Lung (tissue), 11 donors: ENCODE measurements at regions not wholly inside any gene's neighbourhood (a gene's known extent, or its start where the extent isn't known, plus 50 kb on each side); places are given as distances from the start of the nearest gene placed in this dataset.

Experiments
- ATAC-seq: fragments of 200-7000 bp; cut with Tn5 transposase; one replicate; pipeline ENCODE4 v1.9.1; 2020; ENCODE audit warnings: moderate number of reproducible peaks; ENCODE audit not compliant: insufficient read depth, low FRiP score
- DNase-seq, 3 donors: peaks; one replicate each; pipeline ENCODE4 v3.0.0-alpha.2; 2013 to 2017
- H3K27ac ChIP-seq, 2 donors: one replicate each; pipeline ENCODE4 v1.5.1; 2013; ENCODE audit warnings: mild to moderate bottlenecking in 2 of 2, moderate library complexity in 2 of 2, control low read depth in 1 of 2, inconsistent platforms in 1 of 2, low read depth in 1 of 2, low read length in 1 of 2
- H3K27me3 ChIP-seq, 3 donors: one replicate each; pipeline ENCODE4 v1.5.1; 2013; ENCODE audit warnings: low read length in 2 of 3; ENCODE audit not compliant: control insufficient read depth in 3 of 3, insufficient read depth in 3 of 3
- H3K36me3 ChIP-seq, 4 donors: one replicate each; pipeline ENCODE4 v1.5.1; 2013; ENCODE audit warnings: low read length in 4 of 4, mild to moderate bottlenecking in 1 of 4, moderate library complexity in 1 of 4; ENCODE audit not compliant: control insufficient read depth in 4 of 4, insufficient read depth in 4 of 4
- H3K4me1 ChIP-seq, 5 donors: one replicate each; pipeline ENCODE4 v1.5.1; 2013; ENCODE audit warnings: low read length in 5 of 5, mild to moderate bottlenecking in 2 of 5, moderate library complexity in 1 of 5; ENCODE audit not compliant: control insufficient read depth in 5 of 5, insufficient read depth in 5 of 5
- H3K4me3 ChIP-seq: one replicate; pipeline ENCODE4 v1.5.1; 2013; ENCODE audit warnings: mild to moderate bottlenecking, control low read depth, moderate library complexity
- H3K9ac ChIP-seq, 2 donors: one replicate each; pipeline ENCODE4 v1.5.1; 2013; ENCODE audit warnings: low read length in 2 of 2, control low read depth in 1 of 2; ENCODE audit not compliant: insufficient read depth in 1 of 2
- H3K9me3 ChIP-seq, 4 donors: one replicate each; pipeline ENCODE4 v1.5.1; 2013; ENCODE audit warnings: low read length in 3 of 4, mild to moderate bottlenecking in 1 of 4, moderate library complexity in 1 of 4; ENCODE audit not compliant: control insufficient read depth in 4 of 4, insufficient read depth in 3 of 4
- CTCF ChIP-seq: IDR thresholded peaks from 2 replicates; pipeline ENCODE4 v1.5.1; 2012; ENCODE audit warnings: mild to moderate bottlenecking; ENCODE audit errors: control extremely low read depth, extremely low read depth
- WGBS, 2 donors: extraction: QIAGEN DNeasy Blood & Tissue Kit; methylation state at CpG; one replicate each; pipeline ENCODE4 v1.1.7; 2013; 5-methylcytosine and 5-hydroxymethylcytosine counted together
- donor health status: control.
- donor health status: control.
- donor health status: Bipolar disorder and iron deficiency.
- donor health status: healthy.
- donor health status: DM: yes; HTN: yes; CAD: no.

GRCh38 chrX:45980726-45981125 is 564.5 kb downstream of the ZNF674 start:
- no peak overlapping the region for H3K4me3 ChIP-seq
- DNase-seq (peak in 2 of 3 donors; percentile 1 to 34), ATAC-seq (no peak)
- no peak for TF ChIP-seq CTCF
- peaks cover 0 to 3% (median 0%) of the 10 kb centered on the region in 4 donors for H3K9me3 ChIP-seq
- no peaks in the 10 kb centered on the region for H3K4me1 ChIP-seq
- WGBS, 2 donors = 61 to 72% methylated on average over 2 of the region's 2 CpGs
- no peak overlapping the region for H3K27ac ChIP-seq
- H3K36me3 ChIP-seq = no peaks in the 10 kb centered on the region
- H3K27me3 ChIP-seq = no peaks in the 10 kb centered on the region
- no peak overlapping the region for H3K9ac ChIP-seq

- H3K9me3 ChIP-seq = no peaks in the 10 kb centered on the region
- no peaks in the 10 kb centered on the region for H3K4me1 ChIP-seq
- no peak for DNase-seq
- no peak for ATAC-seq
- no peaks in the 10 kb centered on the region for H3K36me3 ChIP-seq
- TF ChIP-seq CTCF = no peak
- no peak overlapping the region for H3K4me3 ChIP-seq
- no peak overlapping the region for H3K27ac ChIP-seq
- H3K9ac ChIP-seq = no peak overlapping the region
- H3K27me3 ChIP-seq = no peaks in the 10 kb centered on the region
Observed at GRCh38 chrX:45975633-45976032, 569.6 kb downstream of the ZNF674 start.

GRCh38 chrX:45972636-45973035 is 572.6 kb downstream of the ZNF674 start:
- ATAC-seq = no peak
- H3K4me1 ChIP-seq = no peaks in the 10 kb centered on the region
- WGBS, 2 donors = 64 to 83% methylated on average over 4 of the region's 4 CpGs

More at GRCh38 chrX:45972636-45973035, 572.6 kb downstream of the ZNF674 start:
- no peak for TF ChIP-seq CTCF
- no peak for DNase-seq
- no peak overlapping the region for H3K27ac ChIP-seq
- no peaks in the 10 kb centered on the region for H3K36me3 ChIP-seq
- no peak overlapping the region for H3K4me3 ChIP-seq
- H3K27me3 ChIP-seq = peaks cover 0 to 3% (median 0%) of the 10 kb centered on the region in 3 donors
- H3K9me3 ChIP-seq = no peaks in the 10 kb centered on the region
- no peak overlapping the region for H3K9ac ChIP-seq
